ENCODE measurements at regions not wholly inside any gene's neighbourhood (a gene's known extent, or its start where the extent isn't known, plus 50 kb on each side); places are given as distances from the start of the nearest gene placed in this dataset.

- DNase-seq (ENCODE audit: low spot score) (no peak), ATAC-seq (peak; percentile 10; the same call in 2 of the 3 replicates)
- Mint-ChIP-seq H3K9me3 (peaks cover 7% of the 10 kb centered on the region; the same call in 2 of the 3 replicates), H3K4me3 (peak overlapping the region; percentile 83), H3K27ac (no peak overlapping the region), H3K36me3 (ENCODE audit: low read depth) (no peaks in the 10 kb centered on the region; the same call in 2 of the 3 replicates), H3K4me1 (peaks cover 19% of the 10 kb centered on the region; the same call in 2 of the 3 replicates), H3K27me3 (ENCODE audit: insufficient read depth, low read depth, poor library complexity) (peaks cover 8% of the 10 kb centered on the region)
- Histone ChIP-seq H3K4me2 (peak overlapping the region; percentile 78), H3K4me3 (peak overlapping the region; percentile 60), H3F3A (replicated peaks; ENCODE audit: low read depth) (no peaks in the 10 kb centered on the region), H3K27me3 (ENCODE audit: insufficient read depth) (no peaks in the 10 kb centered on the region), H3K79me2 (replicated peaks; ENCODE audit: insufficient read depth) (peaks cover 53% of the 10 kb centered on the region), H3K36me3 (ENCODE audit: insufficient read depth) (0 out of 2 replicates have a peak, but pooled peaks cover 2% of the 10 kb centered on the region), H3K27ac (ENCODE audit: low read depth) (no peak overlapping the region), H3K4me1 (ENCODE audit: insufficient read depth) (0 out of 2 replicates have a peak, but pooled peaks cover 8% of the 10 kb centered on the region), H2AFZ (no peak overlapping the region), H4K20me1 (replicated peaks; ENCODE audit: insufficient read depth) (no peaks in the 10 kb centered on the region), H3K9me2 (ENCODE audit: insufficient read depth) (no peaks in the 10 kb centered on the region)
- TF ChIP-seq NANOG (IDR thresholded peaks at IDR 0.05; ENCODE audit: borderline replicate concordance) (no peak), JUNB (IDR thresholded peaks at IDR 0.05; ENCODE audit: unreplicated experiment) (no peak), CTCF (conservative IDR thresholded peaks at IDR 0.05; ENCODE audit: low read depth in 2 of 2) (no peak), ZNF331 (CRISPR knock-in tag; IDR thresholded peaks at IDR 0.05; ENCODE audit: low read depth) (no peak), EZH2 (IDR thresholded peaks at IDR 0.05; ENCODE audit: low read depth, unreplicated experiment) (no peak), ZNF462 (CRISPR knock-in tag; IDR thresholded peaks at IDR 0.05) (no peak), EZH2phosphoT487 (IDR thresholded peaks at IDR 0.05; ENCODE audit: unreplicated experiment) (no peak), ZNF114 (CRISPR knock-in tag; IDR thresholded peaks at IDR 0.05) (no peak), CREB1 (CRISPR knock-in tag; IDR thresholded peaks at IDR 0.05; ENCODE audit: low read depth) (no peak), ETS1 (IDR thresholded peaks at IDR 0.05) (no peak), REST (IDR thresholded peaks at IDR 0.05; ENCODE audit: unreplicated experiment) (no peak), POLR2AphosphoS5 (IDR thresholded peaks at IDR 0.05; ENCODE audit: low read depth) (no peak), STAT1 (IDR thresholded peaks at IDR 0.05; ENCODE audit: unreplicated experiment) (no peak)
Observed at GRCh38 chr13:22041741-22042140, 370.9 kb downstream of the FGF9 start.

Data from GM23338 (cell line).